ENCODE measurements at regions not wholly inside any gene's neighbourhood (a gene's known extent, or its start where the extent isn't known, plus 50 kb on each side); places are given as distances from the start of the nearest gene placed in this dataset.

DNA sequence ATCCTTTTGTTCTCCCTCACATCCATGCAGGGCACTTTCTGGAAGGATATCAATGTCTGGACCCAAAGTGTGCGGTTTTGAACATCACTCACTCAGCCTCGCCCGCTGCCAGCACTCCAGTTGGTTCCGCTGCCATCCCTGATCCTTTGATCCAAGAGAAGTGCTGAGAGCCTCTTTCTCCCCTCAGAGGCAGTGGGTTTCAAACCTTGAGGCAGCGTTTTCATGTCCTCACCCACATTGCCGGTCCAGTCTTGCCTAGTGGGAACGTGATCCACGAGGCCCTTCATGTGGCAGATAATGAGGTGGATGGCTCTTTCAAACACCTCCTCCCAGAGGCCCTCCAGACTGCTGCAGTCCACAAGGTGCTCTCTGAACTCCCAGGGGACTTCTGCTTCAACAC, 122.2 kb downstream of the ACTL8 start:
- Histone ChIP-seq H3K4me1 (peaks cover 0 to 7% (median 3%) of the 10 kb centered on the region in 4 donors), H3K4me3 (no peak overlapping the region), H3K27me3 (peaks cover 0 to 17% (median 0%) of the 10 kb centered on the region in 4 donors), H3K36me3 (no peaks in the 10 kb centered on the region), H3K9me3 (no peaks in the 10 kb centered on the region), H3K27ac (replicated peaks in 1 of 4) (no peak overlapping the region)
- TF ChIP-seq EP300 (IDR thresholded peaks at IDR 0.05) (no peak), POLR2A (IDR thresholded peaks at IDR 0.05; ENCODE audit: low read depth) (no peak), POLR2AphosphoS5 (IDR thresholded peaks at IDR 0.05) (no peak)
- TF ChIP-seq, protein P1, sequence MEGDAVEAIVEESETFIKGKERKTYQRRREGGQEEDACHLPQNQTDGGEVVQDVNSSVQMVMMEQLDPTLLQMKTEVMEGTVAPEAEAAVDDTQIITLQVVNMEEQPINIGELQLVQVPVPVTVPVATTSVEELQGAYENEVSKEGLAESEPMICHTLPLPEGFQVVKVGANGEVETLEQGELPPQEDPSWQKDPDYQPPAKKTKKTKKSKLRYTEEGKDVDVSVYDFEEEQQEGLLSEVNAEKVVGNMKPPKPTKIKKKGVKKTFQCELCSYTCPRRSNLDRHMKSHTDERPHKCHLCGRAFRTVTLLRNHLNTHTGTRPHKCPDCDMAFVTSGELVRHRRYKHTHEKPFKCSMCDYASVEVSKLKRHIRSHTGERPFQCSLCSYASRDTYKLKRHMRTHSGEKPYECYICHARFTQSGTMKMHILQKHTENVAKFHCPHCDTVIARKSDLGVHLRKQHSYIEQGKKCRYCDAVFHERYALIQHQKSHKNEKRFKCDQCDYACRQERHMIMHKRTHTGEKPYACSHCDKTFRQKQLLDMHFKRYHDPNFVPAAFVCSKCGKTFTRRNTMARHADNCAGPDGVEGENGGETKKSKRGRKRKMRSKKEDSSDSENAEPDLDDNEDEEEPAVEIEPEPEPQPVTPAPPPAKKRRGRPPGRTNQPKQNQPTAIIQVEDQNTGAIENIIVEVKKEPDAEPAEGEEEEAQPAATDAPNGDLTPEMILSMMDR (IDR thresholded peaks at IDR 0.05), result no peak
- intact Hi-C loops (cut with DNase I), result no loop called here
- no peak for DNase-seq (ENCODE audit: extremely low spot score)
- 79% methylated on average over 8 of the region's 8 CpGs for WGBS

DNA sequence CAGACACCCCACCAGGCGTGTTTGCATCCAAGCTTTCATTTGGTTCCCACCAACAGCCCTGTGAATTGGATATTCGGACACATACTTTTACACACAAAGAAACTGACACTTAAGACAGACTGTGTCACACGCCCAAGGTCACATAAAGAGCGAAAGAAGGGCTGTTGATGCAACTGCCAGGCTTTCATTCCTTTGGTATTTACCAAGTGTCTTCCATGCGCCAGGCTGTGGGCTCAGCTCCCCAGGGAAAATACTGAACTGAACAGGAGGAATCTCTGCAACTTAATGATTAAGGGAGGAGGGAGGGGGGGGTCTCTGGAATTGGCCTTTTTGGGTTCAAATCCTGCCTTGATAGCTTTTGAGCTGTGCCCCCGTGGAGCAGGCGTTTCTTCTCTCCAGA, 122.8 kb downstream of the ACTL8 start:
- TF ChIP-seq EP300 (IDR thresholded peaks at IDR 0.05) (no peak), POLR2AphosphoS5 (IDR thresholded peaks at IDR 0.05) (no peak), POLR2A (IDR thresholded peaks at IDR 0.05; ENCODE audit: low read depth) (no peak)
- TF ChIP-seq, protein P1 (IDR thresholded peaks at IDR 0.05), result no peak
- Histone ChIP-seq H3K4me3 (no peak overlapping the region), H3K27ac (replicated peaks in 1 of 4) (no peak overlapping the region), H3K27me3 (peaks cover 0 to 18% (median 0%) of the 10 kb centered on the region in 4 donors), H3K9me3 (no peaks in the 10 kb centered on the region), H3K36me3 (no peaks in the 10 kb centered on the region), H3K4me1 (peaks cover 0 to 7% (median 3%) of the 10 kb centered on the region in 4 donors)
- intact Hi-C loops (cut with DNase I), result no loop called here
- WGBS, result 80% methylated on average over 7 of the region's 7 CpGs
- no peak for DNase-seq (ENCODE audit: extremely low spot score)

DNA sequence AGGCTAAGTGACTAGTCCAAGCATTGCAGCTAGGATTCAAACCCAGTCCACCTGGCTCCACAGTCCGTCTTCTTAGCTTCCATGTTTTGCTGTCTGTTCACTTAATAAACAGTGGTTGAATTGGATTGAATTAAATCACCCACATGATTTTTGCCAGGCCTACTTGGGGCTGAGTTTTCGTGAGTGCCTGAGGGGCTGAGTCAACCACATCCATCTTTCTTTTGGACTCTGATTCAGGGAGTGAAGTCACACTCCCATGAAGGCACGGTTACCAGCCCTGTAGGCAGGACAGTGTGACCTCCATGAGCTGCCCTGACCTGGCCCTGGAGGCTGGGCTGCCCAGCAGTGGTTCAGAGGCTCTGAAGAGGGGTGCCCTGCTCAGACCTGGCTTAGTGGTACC, 123.7 kb downstream of the ACTL8 start:
- intact Hi-C loops (cut with DNase I), result no loop called here
- TF ChIP-seq POLR2A (IDR thresholded peaks at IDR 0.05; ENCODE audit: low read depth) (no peak), POLR2AphosphoS5 (IDR thresholded peaks at IDR 0.05) (no peak), EP300 (IDR thresholded peaks at IDR 0.05) (no peak)
- TF ChIP-seq, protein P1 (IDR thresholded peaks at IDR 0.05), result no peak
- Histone ChIP-seq H3K27ac (replicated peaks in 1 of 4) (no peak overlapping the region), H3K36me3 (no peaks in the 10 kb centered on the region), H3K9me3 (no peaks in the 10 kb centered on the region), H3K4me1 (peaks cover 0 to 7% (median 3%) of the 10 kb centered on the region in 4 donors), H3K27me3 (peaks cover 0 to 21% (median 0%) of the 10 kb centered on the region in 4 donors), H3K4me3 (no peak overlapping the region)
- DNase-seq (ENCODE audit: extremely low spot score), result no peak
- 39% methylated on average over 3 of the region's 3 CpGs for WGBS

DNA sequence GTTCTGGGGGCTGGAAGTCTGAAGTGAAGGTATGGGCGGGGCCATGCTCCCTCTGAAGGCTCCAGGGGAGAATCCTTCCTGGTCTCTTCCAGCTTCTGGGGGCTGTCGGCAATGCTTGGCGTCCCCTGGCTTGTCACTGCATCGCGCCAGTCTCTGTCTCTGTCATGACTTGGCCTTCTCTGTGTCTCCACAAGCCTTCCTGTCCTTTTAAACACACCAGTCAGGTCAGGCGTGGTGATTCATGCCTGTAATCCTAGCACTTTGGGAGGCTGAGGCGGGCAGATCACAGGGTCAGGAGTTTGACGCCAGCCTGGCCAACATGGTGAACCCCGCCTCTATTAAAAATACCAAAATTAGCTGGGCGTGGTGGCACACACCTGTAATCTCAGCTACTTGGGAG, 125.3 kb downstream of the ACTL8 start:
- 91% methylated on average over 10 of the region's 10 CpGs for WGBS
- peaks cover 0 to 35% (median 0%) of the 10 kb centered on the region in 4 donors for H3K27me3 ChIP-seq
- intact Hi-C loops (cut with DNase I), result no loop called here

More for the DNA sequence above, 125.3 kb downstream of the ACTL8 start:
- no peak overlapping the region for H3K27ac ChIP-seq (replicated peaks in 1 of 4)
- H3K36me3 ChIP-seq, result no peaks in the 10 kb centered on the region
- peaks cover 0 to 3% (median 0%) of the 10 kb centered on the region in 4 donors for H3K4me1 ChIP-seq
- H3K9me3 ChIP-seq, result no peaks in the 10 kb centered on the region
- H3K4me3 ChIP-seq, result no peak overlapping the region
- TF ChIP-seq POLR2AphosphoS5 (IDR thresholded peaks at IDR 0.05), result no peak
- TF ChIP-seq POLR2A (IDR thresholded peaks at IDR 0.05; ENCODE audit: low read depth), result no peak
- TF ChIP-seq EP300 (IDR thresholded peaks at IDR 0.05), result no peak
- TF ChIP-seq, protein P1 (IDR thresholded peaks at IDR 0.05), result no peak
- no peak for DNase-seq (ENCODE audit: extremely low spot score)
